ENCODE measurements at regions not wholly inside any gene's neighbourhood (a gene's known extent, or its start where the extent isn't known, plus 50 kb on each side); places are given as distances from the start of the nearest gene placed in this dataset.

DNA sequence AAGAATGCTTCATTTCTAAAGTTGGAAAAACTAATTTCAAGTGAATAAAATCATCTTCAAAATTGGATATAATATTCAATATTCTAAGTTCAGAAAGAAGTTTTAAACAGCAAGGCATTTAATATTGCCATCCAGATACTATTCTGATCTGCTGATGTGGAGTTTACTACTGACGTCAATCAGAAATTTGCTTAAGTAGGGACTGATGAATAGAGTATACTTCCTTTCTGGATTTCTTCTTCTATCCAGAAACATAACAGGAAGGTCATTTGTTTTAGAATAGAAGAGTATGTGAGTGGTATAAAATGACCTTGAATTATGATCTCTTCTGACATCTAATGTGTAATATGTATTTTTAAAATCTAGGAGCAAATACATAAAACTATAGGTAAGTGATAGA lies 308.1 kb upstream of the ADGRL2 start:
- H3K27me3 ChIP-seq = no peaks in the 10 kb centered on the region
- TF ChIP-seq POLR2A (IDR thresholded peaks at IDR 0.05) (no peak), EP300 (IDR thresholded peaks at IDR 0.05) (no peak), POLR2AphosphoS5 (IDR thresholded peaks at IDR 0.05) (no peak)
- TF ChIP-seq, protein P1, sequence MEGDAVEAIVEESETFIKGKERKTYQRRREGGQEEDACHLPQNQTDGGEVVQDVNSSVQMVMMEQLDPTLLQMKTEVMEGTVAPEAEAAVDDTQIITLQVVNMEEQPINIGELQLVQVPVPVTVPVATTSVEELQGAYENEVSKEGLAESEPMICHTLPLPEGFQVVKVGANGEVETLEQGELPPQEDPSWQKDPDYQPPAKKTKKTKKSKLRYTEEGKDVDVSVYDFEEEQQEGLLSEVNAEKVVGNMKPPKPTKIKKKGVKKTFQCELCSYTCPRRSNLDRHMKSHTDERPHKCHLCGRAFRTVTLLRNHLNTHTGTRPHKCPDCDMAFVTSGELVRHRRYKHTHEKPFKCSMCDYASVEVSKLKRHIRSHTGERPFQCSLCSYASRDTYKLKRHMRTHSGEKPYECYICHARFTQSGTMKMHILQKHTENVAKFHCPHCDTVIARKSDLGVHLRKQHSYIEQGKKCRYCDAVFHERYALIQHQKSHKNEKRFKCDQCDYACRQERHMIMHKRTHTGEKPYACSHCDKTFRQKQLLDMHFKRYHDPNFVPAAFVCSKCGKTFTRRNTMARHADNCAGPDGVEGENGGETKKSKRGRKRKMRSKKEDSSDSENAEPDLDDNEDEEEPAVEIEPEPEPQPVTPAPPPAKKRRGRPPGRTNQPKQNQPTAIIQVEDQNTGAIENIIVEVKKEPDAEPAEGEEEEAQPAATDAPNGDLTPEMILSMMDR (IDR thresholded peaks at IDR 0.05) = no peak
- no peak overlapping the region for H3K4me3 ChIP-seq
- DNase-seq = no peak
- no peaks in the 10 kb centered on the region for H3K4me1 ChIP-seq
- no peaks in the 10 kb centered on the region for H3K36me3 ChIP-seq
- intact Hi-C loops (cut with DNase I) = no loop called here
- 90 to 93% methylated on average over 1 of the region's 1 CpG for WGBS, 2 donors
- peaks cover 0 to 5% (median 4%) of the 10 kb centered on the region in 4 donors for H3K9me3 ChIP-seq
- peak overlapping the region in 1 of 4 donors; percentile 34 for H3K27ac ChIP-seq

DNA sequence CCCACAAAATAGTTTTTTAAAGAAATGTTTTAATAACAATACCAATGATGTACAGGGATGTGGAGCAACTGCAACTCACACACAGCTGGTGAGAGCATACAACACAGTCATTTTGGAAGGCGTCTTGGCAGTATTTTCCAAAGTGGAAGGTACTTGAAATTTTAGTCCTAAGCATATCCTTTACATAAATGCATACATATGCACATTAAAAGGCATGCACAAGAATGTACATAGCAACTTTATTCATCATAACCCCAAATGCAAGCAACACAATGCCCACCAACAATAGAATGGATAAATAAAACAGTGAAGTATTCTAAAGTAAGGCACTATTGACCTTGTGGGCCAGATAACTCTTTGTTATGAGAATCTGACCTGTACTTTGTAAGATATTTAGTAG lies 310.1 kb upstream of the ADGRL2 start:
- no peak for TF ChIP-seq POLR2AphosphoS5 (IDR thresholded peaks at IDR 0.05)
- TF ChIP-seq, protein P1 (IDR thresholded peaks at IDR 0.05) = no peak
- TF ChIP-seq POLR2A (IDR thresholded peaks at IDR 0.05) = no peak
- DNase-seq = no peak
- WGBS, 2 donors = 91 to 97% methylated on average over 1 of the region's 1 CpG

DNA sequence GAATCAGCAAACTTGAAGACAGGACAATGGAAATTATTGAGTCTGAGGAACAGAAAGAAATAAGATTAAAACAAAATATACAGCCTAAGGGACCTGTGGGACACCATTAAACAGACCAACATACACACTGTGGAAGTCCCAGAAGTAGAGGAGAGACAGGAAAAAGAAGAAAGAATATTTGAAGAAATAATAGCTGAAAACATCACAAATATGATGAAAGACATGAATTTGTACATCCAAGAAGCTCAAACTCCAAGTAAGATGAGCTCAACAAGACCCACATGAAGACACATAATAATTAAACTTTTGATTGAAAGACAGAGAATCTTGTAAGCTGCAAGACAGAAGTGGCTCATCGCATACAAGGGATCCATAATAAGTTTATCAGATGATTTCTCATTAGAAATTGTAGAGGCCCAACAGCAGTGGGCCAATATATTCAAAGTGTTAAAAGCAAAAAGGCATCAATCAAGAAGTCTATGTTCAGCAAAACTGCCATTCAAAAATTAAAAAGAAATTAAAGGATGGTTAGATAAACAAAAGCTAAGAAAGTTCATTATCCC lies 311.3 kb upstream of the ADGRL2 start:
- WGBS, 2 donors = 99 to 100% methylated on average over 1 of the region's 1 CpG
- H3K4me3 ChIP-seq = no peak overlapping the region
- TF ChIP-seq EP300 (IDR thresholded peaks at IDR 0.05) = no peak
- TF ChIP-seq POLR2A (IDR thresholded peaks at IDR 0.05) = no peak
- TF ChIP-seq, protein P1 (IDR thresholded peaks at IDR 0.05) = no peak
- no peak for TF ChIP-seq POLR2AphosphoS5 (IDR thresholded peaks at IDR 0.05)
- H3K9me3 ChIP-seq = peaks cover 0 to 5% (median 4%) of the 10 kb centered on the region in 4 donors
- DNase-seq = no peak
- peaks cover 0 to 3% (median 0%) of the 10 kb centered on the region in 4 donors for H3K4me1 ChIP-seq
- no peak overlapping the region for H3K27ac ChIP-seq
- no peaks in the 10 kb centered on the region for H3K36me3 ChIP-seq
- no peaks in the 10 kb centered on the region for H3K27me3 ChIP-seq
- intact Hi-C loops (cut with DNase I) = no loop called here

More for the DNA sequence above, 310.1 kb upstream of the ADGRL2 start:
- Histone ChIP-seq H3K27ac (no peak overlapping the region), H3K4me3 (no peak overlapping the region), H3K27me3 (no peaks in the 10 kb centered on the region), H3K9me3 (peaks cover 0 to 5% (median 4%) of the 10 kb centered on the region in 4 donors), H3K36me3 (no peaks in the 10 kb centered on the region), H3K4me1 (no peaks in the 10 kb centered on the region)
- intact Hi-C loops (cut with DNase I) = no loop called here

DNA sequence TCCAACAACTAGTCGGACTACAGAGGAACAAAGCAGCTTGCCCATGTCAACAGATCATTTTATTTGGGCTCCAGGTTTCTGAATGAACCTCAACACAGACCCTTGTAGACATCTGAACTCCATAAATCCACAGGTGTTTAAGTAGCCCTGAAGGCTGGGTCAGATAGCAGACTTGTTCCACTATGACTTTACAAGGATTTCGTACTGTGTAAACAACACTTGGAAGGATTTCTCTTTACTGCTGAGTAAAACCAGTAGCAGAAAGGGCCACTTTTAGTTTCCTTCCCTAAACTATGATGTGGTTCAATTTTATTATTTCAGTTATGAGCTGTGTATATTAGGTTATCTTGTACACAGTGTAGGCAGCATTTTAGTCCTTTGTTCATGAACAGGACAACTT lies 316.4 kb upstream of the ADGRL2 start:
- Histone ChIP-seq H3K27me3 (no peaks in the 10 kb centered on the region), H3K9me3 (peaks cover 0 to 5% (median under 1%) of the 10 kb centered on the region in 4 donors), H3K27ac (no peak overlapping the region), H3K36me3 (no peaks in the 10 kb centered on the region), H3K4me3 (no peak overlapping the region), H3K4me1 (peaks cover 0 to 5% (median 0%) of the 10 kb centered on the region in 4 donors)
- intact Hi-C loops (cut with DNase I) = no loop called here
- no peak for TF ChIP-seq POLR2AphosphoS5 (IDR thresholded peaks at IDR 0.05)
- TF ChIP-seq POLR2A (IDR thresholded peaks at IDR 0.05) = no peak
- TF ChIP-seq EP300 (IDR thresholded peaks at IDR 0.05) = no peak
- TF ChIP-seq, protein P1 (IDR thresholded peaks at IDR 0.05) = no peak
- DNase-seq = no peak
- WGBS, 2 donors = 13 to 64% methylated on average over 2 of the region's 2 CpGs

DNA sequence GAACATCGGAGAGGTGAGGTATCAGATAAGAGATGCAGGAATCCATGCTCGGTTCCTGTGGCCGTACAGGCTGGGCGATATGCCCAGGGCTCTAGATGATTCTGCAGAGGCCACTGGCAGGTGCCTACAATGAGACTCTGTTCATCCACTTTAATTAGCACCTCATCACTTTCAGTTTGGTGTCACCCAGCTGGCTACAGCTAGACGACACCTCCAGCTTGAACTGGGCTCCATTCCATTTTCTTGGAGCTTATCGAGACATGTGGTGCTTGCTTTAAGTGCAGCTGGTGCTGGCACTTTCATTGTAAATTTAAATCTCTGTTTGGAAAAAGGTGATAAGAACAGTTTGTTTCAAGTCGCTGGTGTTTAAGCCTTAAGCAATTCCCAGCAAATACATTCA lies 322.5 kb upstream of the ADGRL2 start:
- intact Hi-C loops (cut with DNase I) = no loop called here
- H3K27ac ChIP-seq = peak overlapping the region in 1 of 4 donors; percentile 50
- 10 to 37% methylated on average over 7 of the region's 7 CpGs for WGBS, 2 donors

More for the DNA sequence above, 322.5 kb upstream of the ADGRL2 start:
- no peak for DNase-seq
- H3K9me3 ChIP-seq = no peaks in the 10 kb centered on the region
- H3K27me3 ChIP-seq = no peaks in the 10 kb centered on the region
- no peaks in the 10 kb centered on the region for H3K36me3 ChIP-seq
- H3K4me3 ChIP-seq = no peak overlapping the region
- no peaks in the 10 kb centered on the region for H3K4me1 ChIP-seq
- TF ChIP-seq POLR2AphosphoS5 (IDR thresholded peaks at IDR 0.05) (no peak), EP300 (IDR thresholded peaks at IDR 0.05) (no peak), POLR2A (IDR thresholded peaks at IDR 0.05) (no peak)
- TF ChIP-seq, protein P1 (IDR thresholded peaks at IDR 0.05) = no peak

All from sigmoid colon (tissue), 6 donors.